Activated CD8-positive, alpha-beta T cell treated with anti-CD3 and anti-CD28 coated beads, Interleukin-2, amount 10 ng/mL, durations not matched to agents 7 days and 5 days (primary cell): ENCODE measurements at regions not wholly inside any gene's neighbourhood (a gene's known extent, or its start where the extent isn't known, plus 50 kb on each side); places are given as distances from the start of the nearest gene placed in this dataset.
"Not testable (repeated sequence)": the region's sequence is repeated elsewhere in the genome, so short reads cannot be mapped to it uniquely, and the experiment has no call there.

Experiments
- ATAC-seq: fragments of 150-1000 bp; cut with Tn5 transposase; one replicate; pipeline ENCODE4 v1.10.0; 2021; ENCODE audit warnings: moderate library complexity
- CTCF ChIA-PET: fragments of 350-600 bp; sonication (Branson Sonifier 250); formaldehyde crosslinking; loops from one replicate; lab custom pipeline; 2021; ENCODE audit warnings: antibody characterized with exemption; lab: Charles Lee
- POLR2A ChIA-PET: fragments of 350-600 bp; sonication (Branson Sonifier 250); formaldehyde crosslinking; loops from one replicate; lab custom pipeline; 2021; ENCODE audit warnings: antibody characterized with exemption; lab: Charles Lee
- DNase-seq: peaks from one replicate; pipeline ENCODE4 v3.0.0-alpha.2; 2020
- H3K27ac Mint-ChIP-seq: one replicate; pipeline ENCODE4 v1.8.0; 2021; ENCODE audit warnings: mild to moderate bottlenecking, mixed read lengths
- H3K27me3 Mint-ChIP-seq: one replicate; pipeline ENCODE4 v1.8.0; 2021; ENCODE audit warnings: low read depth, mixed read lengths
- H3K36me3 Mint-ChIP-seq: one replicate; pipeline ENCODE4 v1.8.0; 2021; ENCODE audit warnings: low read depth, mixed read lengths
- H3K4me1 Mint-ChIP-seq: one replicate; pipeline ENCODE4 v1.8.0; 2021; ENCODE audit warnings: low read depth, mixed read lengths
- H3K4me3 Mint-ChIP-seq: one replicate; pipeline ENCODE4 v1.8.0; 2021; ENCODE audit warnings: mild to moderate bottlenecking, mixed read lengths
- H3K9me3 Mint-ChIP-seq: one replicate; pipeline ENCODE4 v1.8.0; 2022; ENCODE audit warnings: mixed read lengths; ENCODE audit not compliant: insufficient read depth

- POLR2A ChIA-PET: no interaction called here
- Mint-ChIP-seq H3K4me3 (no peak overlapping the region), H3K4me1 (no peaks in the 10 kb centered on the region), H3K36me3 (no peaks in the 10 kb centered on the region), H3K9me3 (no peaks in the 10 kb centered on the region), H3K27ac (no peak overlapping the region), H3K27me3 (peaks cover 12% of the 10 kb centered on the region)
- DNase-seq: no peak
- ATAC-seq: no peak
- CTCF ChIA-PET: no interaction called here
Observed at GRCh38 chr2:63742580-63742976, 99.1 kb upstream of the UGP2 start.

DNA sequence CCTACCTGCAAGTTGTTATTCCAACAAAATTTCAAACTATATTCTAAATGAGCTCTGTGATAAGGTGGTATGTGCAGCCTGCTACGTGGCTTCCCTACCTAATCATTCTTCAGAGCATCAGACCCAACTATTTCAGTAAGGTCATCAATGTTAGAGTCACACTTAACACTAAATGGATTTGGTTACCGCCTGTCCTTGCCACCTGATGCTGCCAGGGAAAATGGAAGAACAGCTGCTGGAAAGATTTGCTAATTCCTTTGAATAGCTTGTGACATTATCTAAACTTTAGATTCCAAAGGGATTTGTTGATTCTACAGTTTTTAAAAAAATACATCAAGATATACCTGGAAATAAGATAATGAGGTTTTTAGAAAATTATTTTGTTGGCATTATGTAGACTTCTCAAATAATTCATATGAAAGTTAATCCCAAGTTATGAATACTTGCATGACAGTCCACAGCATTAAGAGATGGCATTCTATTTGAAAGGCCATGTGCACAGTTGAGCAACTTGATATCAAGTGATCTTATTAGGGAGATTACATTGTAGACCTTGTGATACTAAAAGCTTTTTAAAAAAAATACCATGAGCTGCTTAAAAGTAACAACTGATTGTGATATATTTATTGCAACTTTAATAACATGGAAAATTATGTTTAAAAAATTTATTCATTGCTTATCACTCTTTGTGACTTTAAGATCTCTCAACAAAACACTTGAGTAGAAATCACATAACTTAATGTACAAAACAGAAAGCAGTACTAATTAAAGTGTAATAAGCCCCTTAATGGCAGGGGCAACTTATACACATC, 98.3 kb upstream of the UGP2 start:
- CTCF ChIA-PET: no interaction called here
- no peak overlapping the region for H3K27ac Mint-ChIP-seq
- H3K27me3 Mint-ChIP-seq: peaks cover 12% of the 10 kb centered on the region
- ATAC-seq: no peak
- no peaks in the 10 kb centered on the region for H3K36me3 Mint-ChIP-seq
- no peaks in the 10 kb centered on the region for H3K4me1 Mint-ChIP-seq
- no peak for DNase-seq
- H3K9me3 Mint-ChIP-seq: no peaks in the 10 kb centered on the region
- H3K4me3 Mint-ChIP-seq: no peak overlapping the region
- POLR2A ChIA-PET: no interaction called here

DNA sequence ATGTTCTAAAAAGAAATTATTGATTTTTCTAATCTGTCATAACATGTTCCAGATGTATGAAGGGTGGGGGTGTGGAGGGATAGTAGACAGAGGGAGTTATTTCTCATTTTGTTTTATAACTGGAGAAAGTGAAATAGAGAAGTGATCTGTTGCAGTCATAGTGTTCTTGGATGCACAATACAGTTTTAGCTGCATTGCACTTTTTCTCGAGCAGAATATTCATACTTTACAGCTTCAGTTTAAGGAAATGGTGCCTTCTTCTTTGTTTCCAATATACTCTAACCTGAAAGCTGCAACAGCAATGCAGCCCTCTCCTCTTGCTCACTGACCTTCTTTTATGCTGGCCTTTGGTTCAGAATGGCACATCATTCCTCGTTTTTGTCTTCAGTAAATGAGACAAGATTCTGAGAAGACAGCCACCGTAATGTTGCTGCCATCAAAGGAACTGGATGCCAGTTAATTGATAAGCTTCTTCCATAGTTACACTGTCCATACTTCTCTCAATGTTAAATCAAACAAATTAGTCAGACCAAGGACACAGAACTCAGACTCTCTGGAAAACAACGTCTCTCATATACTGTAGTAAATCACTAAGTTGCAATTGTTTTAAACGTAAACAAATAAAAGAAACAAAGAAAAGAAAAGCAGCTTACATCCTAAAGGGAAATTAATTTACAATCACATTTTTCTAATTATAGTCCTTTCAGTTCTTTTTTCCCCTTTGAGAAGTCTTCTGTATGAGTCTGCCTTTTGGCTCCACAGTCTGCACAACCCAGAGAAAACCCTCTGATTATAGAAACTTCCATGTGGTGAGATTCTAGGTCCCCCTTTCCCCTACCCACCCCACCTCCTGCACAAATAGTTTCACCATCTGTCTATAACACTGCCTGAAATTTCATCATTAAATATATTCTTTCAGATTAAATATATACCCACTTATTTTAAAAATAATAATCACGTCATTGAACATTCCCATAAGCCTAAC, 97.4 kb upstream of the UGP2 start:
- POLR2A ChIA-PET: no interaction called here
- DNase-seq (no peak), ATAC-seq (no peak)
- H3K27me3 Mint-ChIP-seq: peaks cover 20% of the 10 kb centered on the region
- H3K4me1 Mint-ChIP-seq: no peaks in the 10 kb centered on the region
- no peak overlapping the region for H3K4me3 Mint-ChIP-seq
- no peaks in the 10 kb centered on the region for H3K9me3 Mint-ChIP-seq
- no peaks in the 10 kb centered on the region for H3K36me3 Mint-ChIP-seq
- H3K27ac Mint-ChIP-seq: no peak overlapping the region
- CTCF ChIA-PET: no interaction called here

GRCh38 chr2:63746548-63746947, 95.1 kb upstream of the UGP2 start:
- ATAC-seq, H3K4me3 Mint-ChIP-seq, H3K36me3 Mint-ChIP-seq, CTCF ChIA-PET, DNase-seq, H3K4me1 Mint-ChIP-seq, POLR2A ChIA-PET, H3K27ac Mint-ChIP-seq, H3K9me3 Mint-ChIP-seq: not testable (repeated sequence)
- peaks cover 26% of the 10 kb centered on the region for H3K27me3 Mint-ChIP-seq

DNA sequence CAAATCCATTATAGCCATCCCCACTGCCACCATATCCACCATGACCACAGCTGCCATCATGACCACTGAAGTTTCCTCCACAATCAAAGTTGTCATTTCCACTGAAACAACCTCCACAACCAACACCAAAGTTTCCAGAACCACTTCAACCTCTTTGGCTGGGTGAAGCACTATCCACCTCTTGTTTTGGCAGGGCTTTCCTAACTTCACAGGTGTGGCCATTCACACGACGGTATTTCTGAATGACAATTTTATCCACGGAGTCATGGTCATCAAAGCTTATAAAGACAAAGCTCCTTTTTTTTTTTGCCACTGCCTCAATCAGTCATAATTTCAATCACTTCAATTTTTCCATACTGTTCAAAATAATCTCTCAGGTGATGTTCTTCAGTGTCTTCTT, 89.8 kb upstream of the UGP2 start:
- H3K4me1 Mint-ChIP-seq: peaks cover 8% of the 10 kb centered on the region
- no peaks in the 10 kb centered on the region for H3K9me3 Mint-ChIP-seq
- no peak overlapping the region for H3K4me3 Mint-ChIP-seq
- DNase-seq: no peak
- ChIA-PET POLR2A (no interaction called here), CTCF (no interaction called here)
- no peaks in the 10 kb centered on the region for H3K36me3 Mint-ChIP-seq
- peaks cover 15% of the 10 kb centered on the region for H3K27me3 Mint-ChIP-seq
- ATAC-seq: no peak
- no peak overlapping the region for H3K27ac Mint-ChIP-seq

GRCh38 chr2:63755216-63755615, 86.5 kb upstream of the UGP2 start:
- H3K4me1 Mint-ChIP-seq: peaks cover 10% of the 10 kb centered on the region
- ChIA-PET CTCF (no interaction called here), POLR2A (no interaction called here)
- H3K36me3 Mint-ChIP-seq: no peaks in the 10 kb centered on the region
- H3K27me3 Mint-ChIP-seq: peaks cover 6% of the 10 kb centered on the region
- H3K27ac Mint-ChIP-seq: no peak overlapping the region
- ATAC-seq (no peak), DNase-seq (no peak)
- H3K9me3 Mint-ChIP-seq: no peaks in the 10 kb centered on the region
- no peak overlapping the region for H3K4me3 Mint-ChIP-seq

GRCh38 chr2:63755965-63756364, 85.7 kb upstream of the UGP2 start:
- Mint-ChIP-seq H3K4me1 (peaks cover 10% of the 10 kb centered on the region), H3K4me3 (no peak overlapping the region), H3K9me3 (no peaks in the 10 kb centered on the region), H3K27me3 (peaks cover 2% of the 10 kb centered on the region), H3K27ac (no peak overlapping the region), H3K36me3 (no peaks in the 10 kb centered on the region)
- DNase-seq: no peak
- ATAC-seq: no peak
- ChIA-PET CTCF (no interaction called here), POLR2A (no interaction called here)

GRCh38 chr2:63763391-63763941, 78.2 kb upstream of the UGP2 start:
- no peaks in the 10 kb centered on the region for H3K36me3 Mint-ChIP-seq
- peaks cover 4% of the 10 kb centered on the region for H3K9me3 Mint-ChIP-seq
- H3K27me3 Mint-ChIP-seq: no peaks in the 10 kb centered on the region

DNA sequence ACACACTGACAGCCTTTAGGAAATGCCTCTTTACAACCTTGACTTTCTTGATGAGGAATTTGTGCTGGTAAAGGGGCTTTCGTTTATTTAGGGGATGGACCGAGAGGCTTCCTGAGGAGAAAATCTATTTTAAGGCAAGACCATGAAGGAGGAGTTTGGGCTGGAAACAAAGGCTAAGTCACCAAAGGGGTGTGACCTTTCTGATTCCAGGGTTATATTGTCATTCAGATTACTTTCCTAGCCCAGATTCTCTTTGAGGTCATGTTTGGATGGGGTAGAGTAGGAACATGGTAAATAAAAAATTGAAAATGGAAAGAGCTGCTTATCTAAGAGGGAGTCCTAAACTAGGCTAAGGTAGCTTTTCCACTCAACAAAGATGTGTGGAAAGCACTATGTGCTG, 77.1 kb upstream of the UGP2 start:
- POLR2A ChIA-PET: interaction anchor here (0.6 kb wide), 1 partner anchor 1383 kb away, joined by 3 read pairs; no protein-coding TSS in a partner anchor
- no peak for DNase-seq
- Mint-ChIP-seq H3K27me3 (no peaks in the 10 kb centered on the region), H3K4me3 (no peak overlapping the region), H3K9me3 (peaks cover 4% of the 10 kb centered on the region), H3K4me1 (no peaks in the 10 kb centered on the region), H3K27ac (no peak overlapping the region), H3K36me3 (no peaks in the 10 kb centered on the region)
- CTCF ChIA-PET: no interaction called here
- ATAC-seq: no peak

More at GRCh38 chr2:63763391-63763941, 78.2 kb upstream of the UGP2 start:
- peaks cover 2% of the 10 kb centered on the region for H3K4me1 Mint-ChIP-seq
- DNase-seq (no peak), ATAC-seq (no peak)
- no peak overlapping the region for H3K27ac Mint-ChIP-seq
- ChIA-PET CTCF (no interaction called here), POLR2A (no interaction called here)
- no peak overlapping the region for H3K4me3 Mint-ChIP-seq

- Mint-ChIP-seq H3K27ac (no peak overlapping the region), H3K4me1 (no peaks in the 10 kb centered on the region), H3K27me3 (no peaks in the 10 kb centered on the region), H3K36me3 (no peaks in the 10 kb centered on the region), H3K4me3 (no peak overlapping the region), H3K9me3 (peaks cover 4% of the 10 kb centered on the region)
- ChIA-PET POLR2A (no interaction called here), CTCF (no interaction called here)
- DNase-seq: no peak
- no peak for ATAC-seq
Observed at GRCh38 chr2:63765117-63765516, 76.6 kb upstream of the UGP2 start.

DNA sequence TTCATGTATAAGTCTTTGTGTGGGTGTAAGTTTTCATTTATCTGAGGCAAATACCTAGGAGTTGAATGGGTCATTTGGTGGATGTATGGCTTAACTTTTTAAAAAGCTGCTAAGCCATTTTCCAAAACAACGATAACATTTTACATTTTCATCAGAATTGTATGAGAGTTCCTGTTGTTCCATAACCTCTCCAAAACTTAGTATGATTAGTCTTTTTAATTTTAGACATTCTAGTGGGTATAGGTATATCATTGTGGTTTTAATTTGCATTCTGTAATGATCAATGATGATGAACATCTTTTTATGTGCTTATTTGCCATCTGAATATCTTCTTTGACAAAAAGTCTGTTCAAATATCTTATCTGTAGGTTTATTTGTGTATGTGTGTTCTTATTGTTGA, 74.4 kb upstream of the UGP2 start:
- ChIA-PET POLR2A (no interaction called here), CTCF (no interaction called here)
- Mint-ChIP-seq H3K36me3 (no peaks in the 10 kb centered on the region), H3K4me3 (no peak overlapping the region), H3K9me3 (peaks cover 4% of the 10 kb centered on the region), H3K27me3 (no peaks in the 10 kb centered on the region), H3K4me1 (no peaks in the 10 kb centered on the region), H3K27ac (no peak overlapping the region)
- no peak for DNase-seq
- no peak for ATAC-seq

DNA sequence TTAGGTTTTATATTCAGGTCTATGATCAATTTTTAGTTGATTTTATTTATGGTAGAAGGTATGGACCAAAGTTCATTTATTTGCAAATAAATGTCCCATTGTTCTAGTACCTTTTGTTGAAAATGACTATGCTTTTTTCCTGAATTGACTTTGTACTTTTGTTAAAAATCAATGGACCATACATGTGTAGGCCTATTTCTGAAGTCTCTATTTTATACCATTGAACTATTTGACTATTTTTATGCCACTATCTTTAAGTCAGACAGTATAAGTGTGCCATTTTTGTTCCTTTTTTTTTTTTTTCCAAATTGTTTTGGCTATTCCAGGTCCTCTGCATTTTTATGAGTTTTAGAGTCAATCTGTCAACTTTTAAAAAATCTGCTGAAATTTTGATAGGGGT, 73.6 kb upstream of the UGP2 start:
- CTCF ChIA-PET: no interaction called here
- Mint-ChIP-seq H3K36me3 (no peaks in the 10 kb centered on the region), H3K27ac (no peak overlapping the region), H3K27me3 (no peaks in the 10 kb centered on the region), H3K4me3 (no peak overlapping the region), H3K4me1 (no peaks in the 10 kb centered on the region), H3K9me3 (peaks cover 4% of the 10 kb centered on the region)
- POLR2A ChIA-PET: no interaction called here
- ATAC-seq: no peak
- DNase-seq: no peak
